A673 (cell line): ENCODE measurements at regions not wholly inside any gene's neighbourhood (a gene's known extent, or its start where the extent isn't known, plus 50 kb on each side); places are given as distances from the start of the nearest gene placed in this dataset.

Source experiments
- BruUV-seq: library from RNA; stranded (reverse); fragments of 400-500 nt; replicated peaks from 2 replicates; lab custom pipeline; 2021; lab: Mats Ljungman, UMichigan
- CTCF ChIA-PET: fragments of 300-600 bp; sonication (Branson Sonifier 250); formaldehyde crosslinking; loops from one replicate; lab custom pipeline; 2022; ENCODE audit warnings: antibody characterized with exemption; lab: Charles Lee
- POLR2A ChIA-PET: fragments of 300-600 bp; sonication (Branson Sonifier 250); formaldehyde crosslinking; loops from one replicate; lab custom pipeline; 2022; ENCODE audit warnings: antibody characterized with exemption; ENCODE audit not compliant: low non-redundant PET; lab: Charles Lee
- DNase-seq: peaks from one replicate; pipeline ENCODE4 v3.0.0-alpha.2; 2015; ENCODE audit warnings: low spot score
- H3K27ac ChIP-seq: fragments of 200-600 bp; sonication (generic); 2 replicates; pipeline ENCODE4 v1.5.1; 2016; ENCODE audit warnings: mixed run types, low read depth, mild to moderate bottlenecking, mixed read lengths, antibody characterized with exemption, low read length; ENCODE audit not compliant: poor library complexity, severe bottlenecking
- H3K27me3 ChIP-seq: fragments of 200-600 bp; sonication (generic); replicated peaks from 2 replicates; pipeline ENCODE4 v1.6.1; 2017; ENCODE audit warnings: mixed run types, low read depth, mild to moderate bottlenecking, mixed read lengths, antibody characterized with exemption, low read length; ENCODE audit not compliant: insufficient read depth, poor library complexity
- H3K36me3 ChIP-seq: fragments of 200-600 bp; sonication (generic); 2 replicates; pipeline ENCODE4 v1.6.1; 2016; ENCODE audit warnings: mixed run types, mild to moderate bottlenecking, mixed read lengths, antibody characterized with exemption, low read length; ENCODE audit not compliant: insufficient read depth, poor library complexity, severe bottlenecking
- H3K4me1 ChIP-seq: fragments of 200-600 bp; sonication (generic); 2 replicates; pipeline ENCODE4 v1.6.1; 2017; ENCODE audit warnings: mixed run types, mild to moderate bottlenecking, mixed read lengths, antibody characterized with exemption, low read length; ENCODE audit not compliant: insufficient read depth, poor library complexity, severe bottlenecking
- H3K4me3 ChIP-seq: fragments of 200-600 bp; sonication (generic); 2 replicates; pipeline ENCODE4 v1.5.1; 2016; ENCODE audit warnings: low read depth, mixed run types, mild to moderate bottlenecking, mixed read lengths, low read length; ENCODE audit not compliant: poor library complexity, severe bottlenecking
- H3K9me3 ChIP-seq: fragments of 200-600 bp; sonication (generic); 2 replicates; pipeline ENCODE4 v1.6.1; 2016; ENCODE audit warnings: mixed run types, low read depth, mild to moderate bottlenecking, mixed read lengths, antibody characterized with exemption, low read length; ENCODE audit not compliant: poor library complexity, severe bottlenecking
- EZH2 ChIP-seq: fragments of 200-600 bp; sonication (generic); IDR thresholded peaks from 2 replicates; pipeline ENCODE4 v1.6.1; 2017; ENCODE audit warnings: borderline replicate concordance, low read depth, mild to moderate bottlenecking, mixed read lengths, antibody characterized with exemption, low read length; ENCODE audit not compliant: poor library complexity, severe bottlenecking
- intact Hi-C: fragments of 100-400 bp; cut with micrococcal nuclease; formaldehyde crosslinking; loops from one replicate; pipeline ENCODE4 v1.10.0; 2022; ENCODE audit not compliant: unreplicated experiment
- TF ChIP-seq, protein P1 (sequence below): fragments of 300-800, 200-600 bp; sonication (generic); conservative IDR thresholded peaks from 2 replicates; pipeline ENCODE4 v1.5.1; 2017; ENCODE audit warnings: low read depth, mild to moderate bottlenecking, antibody characterized with exemption, low read length, moderate library complexity, mixed read lengths

DNA sequence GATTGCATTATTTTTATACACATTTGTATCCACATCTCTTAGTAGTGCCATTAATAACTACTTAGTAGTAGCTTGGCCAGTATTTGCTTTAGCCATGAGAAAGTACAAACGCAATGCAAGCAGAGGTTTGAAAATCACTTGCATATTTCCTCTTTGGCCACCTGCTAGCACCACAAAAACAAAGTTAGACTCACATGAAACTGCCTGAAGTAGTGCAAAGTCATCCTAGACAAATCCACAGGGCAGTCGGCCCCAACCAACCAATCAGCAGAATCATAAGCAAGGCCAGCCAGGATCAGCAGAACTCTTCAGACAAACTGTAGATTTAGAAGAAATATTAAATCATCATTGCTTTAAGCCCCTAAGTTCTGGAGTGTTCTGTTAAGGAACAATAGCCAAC is 135.2 kb upstream of the VGLL2 start:
- CTCF ChIA-PET = no interaction called here
- no peak for DNase-seq
- Histone ChIP-seq H3K27me3 (no peaks in the 10 kb centered on the region), H3K4me3 (no peak overlapping the region), H3K4me1 (no peaks in the 10 kb centered on the region), H3K36me3 (no peaks in the 10 kb centered on the region), H3K9me3 (no peaks in the 10 kb centered on the region), H3K27ac (no peak overlapping the region)
- POLR2A ChIA-PET = no interaction called here
- intact Hi-C loops = no loop called here
- TF ChIP-seq EZH2 = no peak
- TF ChIP-seq, protein P1, sequence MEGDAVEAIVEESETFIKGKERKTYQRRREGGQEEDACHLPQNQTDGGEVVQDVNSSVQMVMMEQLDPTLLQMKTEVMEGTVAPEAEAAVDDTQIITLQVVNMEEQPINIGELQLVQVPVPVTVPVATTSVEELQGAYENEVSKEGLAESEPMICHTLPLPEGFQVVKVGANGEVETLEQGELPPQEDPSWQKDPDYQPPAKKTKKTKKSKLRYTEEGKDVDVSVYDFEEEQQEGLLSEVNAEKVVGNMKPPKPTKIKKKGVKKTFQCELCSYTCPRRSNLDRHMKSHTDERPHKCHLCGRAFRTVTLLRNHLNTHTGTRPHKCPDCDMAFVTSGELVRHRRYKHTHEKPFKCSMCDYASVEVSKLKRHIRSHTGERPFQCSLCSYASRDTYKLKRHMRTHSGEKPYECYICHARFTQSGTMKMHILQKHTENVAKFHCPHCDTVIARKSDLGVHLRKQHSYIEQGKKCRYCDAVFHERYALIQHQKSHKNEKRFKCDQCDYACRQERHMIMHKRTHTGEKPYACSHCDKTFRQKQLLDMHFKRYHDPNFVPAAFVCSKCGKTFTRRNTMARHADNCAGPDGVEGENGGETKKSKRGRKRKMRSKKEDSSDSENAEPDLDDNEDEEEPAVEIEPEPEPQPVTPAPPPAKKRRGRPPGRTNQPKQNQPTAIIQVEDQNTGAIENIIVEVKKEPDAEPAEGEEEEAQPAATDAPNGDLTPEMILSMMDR = no peak
- BruUV-seq = no TSS peak

- CTCF ChIA-PET = no interaction called here
- DNase-seq = no peak
- BruUV-seq = no TSS peak
- no peak for TF ChIP-seq EZH2
- TF ChIP-seq, protein P1 = no peak
- no peaks in the 10 kb centered on the region for H3K4me1 ChIP-seq
- no peak overlapping the region for H3K27ac ChIP-seq
- no peaks in the 10 kb centered on the region for H3K9me3 ChIP-seq
- intact Hi-C loops = no loop called here
- POLR2A ChIA-PET = no interaction called here
- H3K4me3 ChIP-seq = no peak overlapping the region
- no peaks in the 10 kb centered on the region for H3K27me3 ChIP-seq
- no peaks in the 10 kb centered on the region for H3K36me3 ChIP-seq
These were observed 128.7 kb upstream of the VGLL2 start for GRCh38 chr6:117136702-117137101.

GRCh38 chr6:117137711-117138110 is 127.6 kb upstream of the VGLL2 start:
- ChIA-PET POLR2A (no interaction called here), CTCF (no interaction called here)
- intact Hi-C loops = no loop called here
- H3K27ac ChIP-seq = no peak overlapping the region
- no peak overlapping the region for H3K4me3 ChIP-seq
- BruUV-seq = no TSS peak
- H3K36me3 ChIP-seq = no peaks in the 10 kb centered on the region
- no peak for TF ChIP-seq EZH2
- TF ChIP-seq, protein P1 = no peak
- no peak for DNase-seq
- no peaks in the 10 kb centered on the region for H3K4me1 ChIP-seq
- H3K27me3 ChIP-seq = no peaks in the 10 kb centered on the region
- no peaks in the 10 kb centered on the region for H3K9me3 ChIP-seq
